Tibial nerve (tissue), 4 donors: ENCODE measurements at regions not wholly inside any gene's neighbourhood (a gene's known extent, or its start where the extent isn't known, plus 50 kb on each side); places are given as distances from the start of the nearest gene placed in this dataset.

Experiments used
- CTCF ChIP-seq, 5 experiments: fragments of 200-600 bp in 3 of 5; fragments of 450-650 bp in 2 of 5; sonication (generic) in 3 of 5; IDR thresholded peaks; one replicate each; pipeline ENCODE4 v1.5.1; 2016 to 2019; ENCODE audit warnings: antibody characterized with exemption in 5 of 5, mild to moderate bottlenecking in 3 of 5, moderate library complexity in 2 of 5
- EP300 ChIP-seq, 2 donors: sonication (generic); formaldehyde crosslinking; IDR thresholded peaks; one replicate each; pipeline ENCODE4 v1.6.1; 2017; ENCODE audit warnings: antibody characterized with exemption in 2 of 2, mild to moderate bottlenecking in 1 of 2
- POLR2A ChIP-seq, 2 donors: fragments of 450-650 bp; IDR thresholded peaks; one replicate each; pipeline ENCODE4 v1.6.1; 2017; ENCODE audit warnings: antibody characterized with exemption in 2 of 2, mild to moderate bottlenecking in 2 of 2, moderate library complexity in 2 of 2

DNA sequence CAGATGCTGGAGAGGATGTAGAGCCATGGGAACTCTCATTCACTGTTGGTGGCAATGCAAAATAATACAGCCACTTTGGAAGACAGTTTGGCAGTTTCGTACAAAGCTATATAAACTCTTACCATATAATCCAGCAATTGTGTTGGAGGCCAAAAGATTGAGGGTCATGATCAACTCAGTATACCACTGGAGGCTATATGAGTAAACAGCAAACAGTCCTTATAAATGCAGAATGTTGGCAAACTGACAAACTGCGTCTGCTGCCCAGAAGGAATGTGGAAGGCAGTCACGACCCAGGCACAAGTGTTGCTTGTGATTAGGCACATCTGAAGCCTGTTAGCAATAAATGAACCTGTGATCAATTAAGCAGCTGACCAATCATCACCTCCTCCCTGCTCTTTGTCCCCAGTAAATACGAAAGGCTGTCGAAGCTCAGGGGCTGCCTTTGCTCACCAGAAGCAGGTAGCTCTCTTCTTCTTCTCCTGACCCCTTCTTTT, 98.1 kb upstream of the SPOPL start:
- TF ChIP-seq CTCF (IDR thresholded peaks at IDR 0.05) = no peak
- TF ChIP-seq POLR2A (IDR thresholded peaks at IDR 0.05) = no peak
- no peak for TF ChIP-seq EP300 (IDR thresholded peaks at IDR 0.05)
